GM12878 (cell line): ENCODE measurements at regions not wholly inside any gene's neighbourhood (a gene's known extent, or its start where the extent isn't known, plus 50 kb on each side); places are given as distances from the start of the nearest gene placed in this dataset.

Experiments
- ATAC-seq: fragments of 200-7000 bp; cut with Tn5 transposase; 3 replicates; pipeline ENCODE4 v1.9.1; 2020; ENCODE audit warnings: mild to moderate bottlenecking, moderate library complexity
- BruUV-seq: library from RNA; stranded (reverse); fragments of 400-500 nt; replicated peaks from 2 replicates; lab custom pipeline; 2021; lab: Mats Ljungman, UMichigan
- CTCF ChIA-PET: fragments of 300-600 bp; sonication (Branson Sonifier 250); formaldehyde crosslinking; extraction: SDS; loops from one replicate; lab custom pipeline; 2021; ENCODE audit warnings: inconsistent platforms; lab: Yijun Ruan, JAX
- POLR2A ChIA-PET: fragments of 350-600 bp; formaldehyde crosslinking; extraction: SDS; loops from one replicate; lab custom pipeline; 2021; ENCODE audit warnings: inconsistent platforms; lab: Charles Lee
- RAD21 ChIA-PET: fragments of 300-600 bp; sonication (Branson Sonifier 250); formaldehyde crosslinking; loops from one replicate; lab custom pipeline; 2023; ENCODE audit warnings: antibody characterized with exemption; ENCODE audit not compliant: unreplicated experiment; lab: Charles Lee
- SMC1A ChIA-PET: fragments of 300-600 bp; sonication (Branson Sonifier 250); formaldehyde crosslinking; loops from one replicate; lab custom pipeline; 2023; ENCODE audit not compliant: unreplicated experiment, uncharacterized antibody; lab: Charles Lee
- DNase-seq: peaks from one replicate; pipeline ENCODE4 v3.0.0-alpha.2; 2011; ENCODE audit warnings: low read depth, low spot score
- FAIRE-seq: peaks from 3 replicates; lab custom pipeline; 2011; peaks lifted over from hg19 to GRCh38; lab: Jason Lieb, UNC
- H2AFZ ChIP-seq: 2 replicates; pipeline ENCODE4 v1.6.0; 2011; ENCODE audit warnings: low read depth, low read length, control low read depth; ENCODE audit not compliant: control insufficient read depth
- H3K27ac ChIP-seq: 2 replicates; pipeline ENCODE4 v1.5.1; 2011; ENCODE audit warnings: control low read depth; ENCODE audit not compliant: control insufficient read depth, insufficient read depth
- H3K27me3 ChIP-seq, 2 experiments: replicated peaks in 1 of 2; 2 replicates each; pipeline versions ENCODE4 v1.6.0 to v1.6.1; 2011; ENCODE audit warnings: low read length in 1 of 2; ENCODE audit not compliant: control insufficient read depth in 2 of 2, insufficient read depth in 2 of 2
- H3K36me3 ChIP-seq, 2 experiments: 2 replicates each; pipeline ENCODE4 v1.5.1; 2011; ENCODE audit warnings: low read length in 1 of 2; ENCODE audit not compliant: control insufficient read depth in 2 of 2, insufficient read depth in 2 of 2
- H3K4me1 ChIP-seq: 2 replicates; pipeline ENCODE4 v1.6.1; 2011; ENCODE audit warnings: mild to moderate bottlenecking, low read length, moderate library complexity, mixed read lengths; ENCODE audit not compliant: control insufficient read depth, insufficient read depth
- H3K4me2 ChIP-seq: 2 replicates; pipeline ENCODE4 v1.6.0; 2011; ENCODE audit warnings: control low read depth; ENCODE audit not compliant: control insufficient read depth, insufficient read depth
- H3K4me3 ChIP-seq: fragments of 200-600 bp; sonication (generic); 2 replicates; pipeline ENCODE4 v1.5.1; 2016
- H3K79me2 ChIP-seq: 2 replicates; pipeline ENCODE4 v1.6.0; 2011; ENCODE audit warnings: low read length; ENCODE audit not compliant: control insufficient read depth, insufficient read depth
- H3K9ac ChIP-seq: 2 replicates; pipeline ENCODE4 v1.8.0; 2011; ENCODE audit warnings: low read length, control low read depth, mixed read lengths; ENCODE audit not compliant: control insufficient read depth, insufficient read depth
- H3K9me3 ChIP-seq: replicated peaks from 3 replicates; pipeline ENCODE4 v1.5.1; 2011; ENCODE audit warnings: mild to moderate bottlenecking, low read length; ENCODE audit not compliant: control insufficient read depth, insufficient read depth
- H4K20me1 ChIP-seq: 2 replicates; pipeline ENCODE4 v1.6.0; 2011; ENCODE audit not compliant: control insufficient read depth, insufficient read depth
- ATF7 ChIP-seq: fragments of 450-650 bp; IDR thresholded peaks from 2 replicates; pipeline ENCODE4 v1.6.1; 2016; ENCODE audit warnings: low read depth, mild to moderate bottlenecking
- CEBPB ChIP-seq, 2 experiments: fragments of 150-350 bp in 1 of 2; IDR thresholded peaks; 2 replicates each; pipeline ENCODE4 v1.6.1; 2012 to 2014; ENCODE audit warnings: low read depth in 2 of 2, low read length in 2 of 2, borderline replicate concordance in 1 of 2, inconsistent platforms in 1 of 2
- CREB1 ChIP-seq: IDR thresholded peaks from 2 replicates; pipeline ENCODE4 v1.6.1; 2012; ENCODE audit warnings: low read depth, mild to moderate bottlenecking, inconsistent platforms
- CTCF ChIP-seq, 3 experiments: IDR thresholded peaks in 2 of 3; conservative IDR thresholded peaks in 1 of 3; 2 replicates each; pipeline ENCODE4 v1.5.1; 2011; ENCODE audit warnings: low read depth in 3 of 3, low read length in 3 of 3, mild to moderate bottlenecking in 3 of 3, control low read depth in 2 of 3, moderate library complexity in 2 of 3, inconsistent platforms in 1 of 3, mixed read lengths in 1 of 3; ENCODE audit not compliant: control insufficient read depth in 2 of 3, insufficient read depth in 1 of 3; ENCODE audit errors: extremely low read depth in 1 of 3
- HCFC1 ChIP-seq: fragments of 150-350 bp; IDR thresholded peaks from 2 replicates; pipeline ENCODE4 v1.6.1; 2014; ENCODE audit warnings: low read length
- HDGF ChIP-seq: fragments of 450-650 bp; IDR thresholded peaks from 2 replicates; pipeline ENCODE4 v1.6.1; 2016; ENCODE audit warnings: antibody characterized with exemption
- KDM1A ChIP-seq: fragments of 200-600 bp; sonication (generic); IDR thresholded peaks from 2 replicates; pipeline ENCODE4 v1.6.1; 2016; ENCODE audit warnings: borderline replicate concordance
- LARP7 ChIP-seq: fragments of 450-650 bp; IDR thresholded peaks from 2 replicates; pipeline ENCODE4 v1.6.1; 2017; ENCODE audit warnings: mild to moderate bottlenecking
- NBN ChIP-seq: fragments of 450-650 bp; IDR thresholded peaks from 2 replicates; pipeline ENCODE4 v1.6.1; 2016
- SMAD1 ChIP-seq: fragments of 450-650 bp; IDR thresholded peaks from 2 replicates; pipeline ENCODE4 v1.6.1; 2018; ENCODE audit warnings: mild to moderate bottlenecking, low read depth; ENCODE audit not compliant: partially characterized antibody
- SMAD5 ChIP-seq: IDR thresholded peaks from 2 replicates; pipeline ENCODE4 v1.6.1; 2016; ENCODE audit warnings: antibody characterized with exemption, low read depth
- SMC3 ChIP-seq: IDR thresholded peaks from 2 replicates; pipeline ENCODE4 v1.6.1; 2011; ENCODE audit warnings: low read length, improper control_type of control experiment, borderline replicate concordance
- STAT3 ChIP-seq: IDR thresholded peaks from 2 replicates; pipeline ENCODE4 v1.6.1; 2011; ENCODE audit warnings: low read depth, low read length, improper control_type of control experiment
- WRNIP1 ChIP-seq: IDR thresholded peaks from 2 replicates; pipeline ENCODE4 v1.6.1; 2011; ENCODE audit warnings: low read depth, low read length, improper control_type of control experiment, borderline replicate concordance
- in situ Hi-C: fragments of 300-500 bp; cut with MboI; formaldehyde crosslinking; loops from 9 replicates; pipeline ENCODE4 v1.14.3; 2018; ENCODE audit warnings: mixed read lengths
- intact Hi-C: fragments of 100-400 bp; cut with micrococcal nuclease; formaldehyde crosslinking; loops from one replicate; pipeline ENCODE4 v1.14.2; 2022; ENCODE audit not compliant: unreplicated experiment
- TF ChIP-seq, protein P1 (sequence below): fragments of 450-650 bp; IDR thresholded peaks from 2 replicates; pipeline ENCODE4 v1.6.1; 2017; ENCODE audit warnings: mild to moderate bottlenecking, low read depth, inconsistent platforms; ENCODE audit not compliant: poor library complexity, severe bottlenecking

DNA sequence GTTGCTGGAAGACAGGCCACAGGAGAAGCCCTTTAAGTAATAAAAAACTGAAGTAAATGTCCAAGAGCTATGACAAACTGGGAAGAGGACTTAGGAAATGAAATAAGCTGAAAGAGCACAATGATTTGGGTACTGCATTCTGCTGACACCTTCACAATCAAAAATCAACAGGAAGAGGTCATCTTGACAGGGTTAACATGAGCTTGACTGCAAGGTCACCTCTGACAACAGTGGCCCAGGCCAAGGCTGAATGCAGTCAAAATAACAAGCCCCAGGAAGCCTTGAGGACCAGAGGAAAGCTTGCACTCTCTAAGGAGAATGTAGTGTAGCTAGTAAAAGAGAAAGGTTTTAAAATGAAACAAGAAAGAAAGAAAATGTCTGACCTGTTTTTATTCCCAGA, 179.3 kb downstream of the SEC16B start:
- ChIA-PET RAD21 (interaction anchor here (0.6 to 4.9 kb wide), 9 partner anchors 8 to 608 kb away, joined by 3 to 25 read pairs (median 4); no protein-coding TSS in a partner anchor), CTCF (interaction anchor here (1.0 to 5.8 kb wide), 6 partner anchors 10 to 535 kb away, joined by 3 to 27 read pairs (median 4); no protein-coding TSS in a partner anchor), SMC1A (interaction anchor here (1.5 to 5.4 kb wide), 8 partner anchors 9 to 149 kb away, joined by 3 to 24 read pairs (median 7); no protein-coding TSS in a partner anchor), POLR2A (interaction anchor here (1.2 kb wide), 1 partner anchor 10 kb away, joined by 5 read pairs; no protein-coding TSS in a partner anchor)
- H3K9me3 ChIP-seq = no peaks in the 10 kb centered on the region; the same call in 2 of the 3 replicates
- no peak overlapping the region for H3K27ac ChIP-seq
- BruUV-seq = no TSS peak
- in situ Hi-C loops (no loop called here), intact Hi-C loops (no loop called here)
- no peak for DNase-seq
- H3K27me3 ChIP-seq = no peaks in the 10 kb centered on the region
- H3K4me1 ChIP-seq = no peaks in the 10 kb centered on the region
- H3K79me2 ChIP-seq = no peaks in the 10 kb centered on the region
- no peak for FAIRE-seq
- no peak overlapping the region for H3K4me2 ChIP-seq
- no peak for ATAC-seq
- H3K36me3 ChIP-seq = no peaks in the 10 kb centered on the region
- H4K20me1 ChIP-seq = no peaks in the 10 kb centered on the region
- no peak overlapping the region for H2AFZ ChIP-seq
- TF ChIP-seq KDM1A (no peak), CREB1 (no peak), SMAD5 (no peak), SMAD1 (no peak), WRNIP1 (no peak), CTCF (IDR thresholded peaks at IDR 0.05 in 2 of 3, conservative IDR thresholded peaks at IDR 0.05 in 1 of 3; ENCODE audit: control insufficient read depth in 2 of 3, extremely low read depth in 1 of 3, insufficient read depth in 1 of 3, low read depth in 3 of 3, low read length in 3 of 3) (no peak), STAT3 (no peak), LARP7 (no peak), HDGF (no peak), CEBPB (IDR thresholded peaks at IDR 0.05; ENCODE audit: borderline replicate concordance in 1 of 2, low read depth in 2 of 2, low read length in 2 of 2) (no peak), HCFC1 (no peak), NBN (no peak), ATF7 (no peak), SMC3 (no peak)
- TF ChIP-seq, protein P1, sequence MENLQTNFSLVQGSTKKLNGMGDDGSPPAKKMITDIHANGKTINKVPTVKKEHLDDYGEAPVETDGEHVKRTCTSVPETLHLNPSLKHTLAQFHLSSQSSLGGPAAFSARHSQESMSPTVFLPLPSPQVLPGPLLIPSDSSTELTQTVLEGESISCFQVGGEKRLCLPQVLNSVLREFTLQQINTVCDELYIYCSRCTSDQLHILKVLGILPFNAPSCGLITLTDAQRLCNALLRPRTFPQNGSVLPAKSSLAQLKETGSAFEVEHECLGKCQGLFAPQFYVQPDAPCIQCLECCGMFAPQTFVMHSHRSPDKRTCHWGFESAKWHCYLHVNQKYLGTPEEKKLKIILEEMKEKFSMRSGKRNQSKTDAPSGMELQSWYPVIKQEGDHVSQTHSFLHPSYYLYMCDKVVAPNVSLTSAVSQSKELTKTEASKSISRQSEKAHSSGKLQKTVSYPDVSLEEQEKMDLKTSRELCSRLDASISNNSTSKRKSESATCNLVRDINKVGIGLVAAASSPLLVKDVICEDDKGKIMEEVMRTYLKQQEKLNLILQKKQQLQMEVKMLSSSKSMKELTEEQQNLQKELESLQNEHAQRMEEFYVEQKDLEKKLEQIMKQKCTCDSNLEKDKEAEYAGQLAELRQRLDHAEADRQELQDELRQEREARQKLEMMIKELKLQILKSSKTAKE = no peak
- no peak overlapping the region for H3K4me3 ChIP-seq
- no peak overlapping the region for H3K9ac ChIP-seq
